Mucosa of descending colon (tissue), 3 donors: ENCODE measurements at regions not wholly inside any gene's neighbourhood (a gene's known extent, or its start where the extent isn't known, plus 50 kb on each side); places are given as distances from the start of the nearest gene placed in this dataset.

Source experiments
- ATAC-seq: fragments of 200-7000 bp; cut with Tn5 transposase; one replicate; pipeline ENCODE4 v1.9.1; 2020; ENCODE audit warnings: mild to moderate bottlenecking, moderate library complexity
- DNase-seq, 3 donors: peaks; one replicate each; pipeline ENCODE4 v3.0.0-alpha.2; 2020
- H3K36me3 ChIP-seq: fragments of 200-600 bp; one replicate; pipeline ENCODE4 v1.8.0; 2021; ENCODE audit warnings: low read depth, mild to moderate bottlenecking
- H3K4me1 ChIP-seq: fragments of 200-600 bp; one replicate; pipeline ENCODE4 v1.8.0; 2021; ENCODE audit warnings: low read depth, mild to moderate bottlenecking
- H3K4me3 ChIP-seq: fragments of 200-600 bp; one replicate; pipeline ENCODE4 v1.8.0; 2021; ENCODE audit warnings: mild to moderate bottlenecking
- H3K9me3 ChIP-seq: fragments of 200-600 bp; one replicate; pipeline ENCODE4 v1.8.0; 2021; ENCODE audit warnings: mild to moderate bottlenecking
- CTCF ChIP-seq: fragments of 200-600 bp; IDR thresholded peaks from one replicate; pipeline ENCODE4 v1.8.0; 2022; ENCODE audit warnings: antibody characterized with exemption, mild to moderate bottlenecking
- intact Hi-C, 2 donors: fragments of 100-400 bp; cut with DNase I in 1 of 2; cut with micrococcal nuclease in 1 of 2; formaldehyde crosslinking; loops; one replicate each; pipeline versions ENCODE4 v1.11.0 to v1.11.1; 2022; cut with DNase I, micrococcal nuclease
- donor health status: DM: no; HTN: no; CAD: no; lungs with moderate emphysema.
- donor health status: DM: no; HTN: no; CAD: no.
- donor health status: DM: no; HTN: yes; CAD: no.

- intact Hi-C loops, result no loop called here
- no peaks in the 10 kb centered on the region for H3K4me1 ChIP-seq
- H3K4me3 ChIP-seq, result no peak overlapping the region
- no peak for ATAC-seq
- peaks cover 2% of the 10 kb centered on the region for H3K9me3 ChIP-seq
- no peak for DNase-seq
- no peaks in the 10 kb centered on the region for H3K36me3 ChIP-seq
- no peak for TF ChIP-seq CTCF
Measured at GRCh38 chr7:53699215-53699837, 663.9 kb downstream of the POM121L12 start.

- TF ChIP-seq CTCF, result no peak
- DNase-seq (no peak), ATAC-seq (no peak)
- H3K9me3 ChIP-seq, result peaks cover 7% of the 10 kb centered on the region
- H3K36me3 ChIP-seq, result no peaks in the 10 kb centered on the region
- no peak overlapping the region for H3K4me3 ChIP-seq
- H3K4me1 ChIP-seq, result no peaks in the 10 kb centered on the region
- intact Hi-C loops, result no loop called here
Measured at GRCh38 chr7:53719122-53719521, 683.7 kb downstream of the POM121L12 start.

GRCh38 chr7:53740971-53741370 lies 705.5 kb downstream of the POM121L12 start:
- Histone ChIP-seq H3K36me3 (no peaks in the 10 kb centered on the region), H3K4me3 (no peak overlapping the region), H3K9me3 (peaks cover 11% of the 10 kb centered on the region), H3K4me1 (no peaks in the 10 kb centered on the region)
- intact Hi-C loops, result no loop called here
- TF ChIP-seq CTCF, result no peak
- no peak for DNase-seq
- no peak for ATAC-seq

- Histone ChIP-seq H3K36me3 (no peaks in the 10 kb centered on the region), H3K9me3 (peaks cover 9% of the 10 kb centered on the region), H3K4me3 (no peak overlapping the region), H3K4me1 (no peaks in the 10 kb centered on the region)
- no peak for ATAC-seq
- no peak for TF ChIP-seq CTCF
- no peak for DNase-seq
- intact Hi-C loops, result no loop called here
Measured at GRCh38 chr7:53743697-53744402, 708.4 kb downstream of the POM121L12 start.

- TF ChIP-seq CTCF, result no peak
- DNase-seq (no peak), ATAC-seq (no peak)
- intact Hi-C loops, result no loop called here
- Histone ChIP-seq H3K4me1 (no peaks in the 10 kb centered on the region), H3K36me3 (no peaks in the 10 kb centered on the region), H3K9me3 (peaks cover 9% of the 10 kb centered on the region), H3K4me3 (no peak overlapping the region)
Measured at GRCh38 chr7:53744403-53744760, 708.9 kb downstream of the POM121L12 start.
